Mucosa of rectum (tissue), 2 donors: ENCODE measurements at regions not wholly inside any gene's neighbourhood (a gene's known extent, or its start where the extent isn't known, plus 50 kb on each side); places are given as distances from the start of the nearest gene placed in this dataset.
"Not testable (repeated sequence)": the region's sequence is repeated elsewhere in the genome, so short reads cannot be mapped to it uniquely, and the experiment has no call there.

Experiments
- H3K27ac ChIP-seq, 2 donors: one replicate each; pipeline ENCODE4 v1.7.0; 2013; ENCODE audit warnings: inconsistent platforms in 2 of 2, low read depth in 2 of 2, low read length in 2 of 2
- H3K27me3 ChIP-seq, 2 donors: one replicate each; pipeline ENCODE4 v1.7.0; 2013; ENCODE audit warnings: low read length in 2 of 2; ENCODE audit not compliant: control insufficient read depth in 2 of 2, insufficient read depth in 2 of 2
- H3K36me3 ChIP-seq, 2 donors: one replicate each; pipeline ENCODE4 v1.7.0; 2013; ENCODE audit warnings: low read length in 2 of 2; ENCODE audit not compliant: control insufficient read depth in 2 of 2, insufficient read depth in 2 of 2
- H3K4me1 ChIP-seq, 2 donors: one replicate each; pipeline ENCODE4 v1.7.0; 2013; ENCODE audit warnings: low read length in 2 of 2, mild to moderate bottlenecking in 1 of 2; ENCODE audit not compliant: control insufficient read depth in 2 of 2, insufficient read depth in 2 of 2
- H3K4me3 ChIP-seq, 2 donors: one replicate each; pipeline ENCODE4 v1.7.0; 2013; ENCODE audit warnings: low read length in 2 of 2
- H3K9ac ChIP-seq, 2 donors: one replicate each; pipeline ENCODE4 v1.7.0; 2013; ENCODE audit warnings: low read length in 2 of 2, low read depth in 1 of 2, mild to moderate bottlenecking in 1 of 2
- H3K9me3 ChIP-seq, 2 donors: one replicate each; pipeline ENCODE4 v1.7.0; 2013; ENCODE audit warnings: low read length in 2 of 2; ENCODE audit not compliant: control insufficient read depth in 2 of 2
- donor health status: healthy.
- donor health status: Normal muscosa, but diverticular disease.

DNA sequence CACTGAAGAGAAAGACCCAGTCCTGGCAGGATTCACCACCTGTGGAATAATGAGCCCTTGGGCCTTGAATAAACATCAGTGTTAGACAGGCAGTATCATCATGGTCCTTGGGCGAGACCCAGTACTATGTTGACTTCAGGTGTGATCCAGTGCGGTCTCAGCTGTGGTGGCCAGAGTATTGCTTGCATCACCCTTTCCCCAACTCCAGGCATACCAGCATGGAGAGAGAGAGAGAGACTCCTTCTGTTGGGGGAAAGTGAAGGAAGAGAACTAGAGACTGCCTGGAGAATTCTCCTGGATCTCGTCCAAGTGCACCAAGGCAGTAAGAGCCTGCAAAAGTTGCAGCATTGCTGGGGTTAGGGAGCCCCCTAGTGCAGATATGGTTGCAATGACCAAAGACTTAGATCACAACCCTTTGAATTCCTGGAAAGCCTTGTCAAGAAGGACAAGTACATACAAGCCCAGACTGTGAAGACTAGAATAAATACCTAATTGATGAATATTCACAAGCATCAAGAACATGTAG is 61.1 kb upstream of the VAMP7 start:
- Histone ChIP-seq H3K27ac (no peak overlapping the region), H3K27me3 (no peaks in the 10 kb centered on the region), H3K9ac (no peak overlapping the region), H3K4me1 (no peaks in the 10 kb centered on the region), H3K9me3 (no peaks in the 10 kb centered on the region), H3K4me3 (no peak overlapping the region), H3K36me3 (no peaks in the 10 kb centered on the region)

DNA sequence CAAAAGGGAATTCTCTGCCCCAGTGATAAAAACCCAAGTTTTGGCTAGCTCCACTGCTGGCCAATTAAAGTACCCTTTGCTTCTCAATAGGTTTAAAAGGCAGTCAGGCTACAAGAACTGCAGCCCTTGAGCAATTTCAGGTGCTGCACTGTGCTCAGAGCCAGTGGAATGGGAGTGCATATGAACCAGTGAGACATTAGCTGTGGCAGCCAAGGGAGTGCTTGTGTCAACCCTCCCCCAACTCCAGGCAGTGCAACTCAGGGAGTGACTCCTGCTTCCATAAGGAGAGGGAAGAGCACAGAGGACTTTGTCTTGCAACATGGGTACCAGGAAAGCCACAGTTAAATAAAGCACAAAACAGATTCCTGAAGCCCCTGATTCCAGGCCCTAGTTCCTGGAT is 61.6 kb upstream of the VAMP7 start:
- no peaks in the 10 kb centered on the region for H3K4me1 ChIP-seq
- no peak overlapping the region for H3K4me3 ChIP-seq
- H3K9ac ChIP-seq = no peak overlapping the region
- no peaks in the 10 kb centered on the region for H3K9me3 ChIP-seq
- H3K27ac ChIP-seq = no peak overlapping the region
- H3K27me3 ChIP-seq = no peaks in the 10 kb centered on the region
- no peaks in the 10 kb centered on the region for H3K36me3 ChIP-seq

GRCh38 chrX:155814391-155814790 is 66.8 kb upstream of the VAMP7 start:
- H3K9ac ChIP-seq, H3K27me3 ChIP-seq, H3K36me3 ChIP-seq, H3K4me3 ChIP-seq, H3K9me3 ChIP-seq, H3K27ac ChIP-seq, H3K4me1 ChIP-seq: not testable (repeated sequence)

- no peaks in the 10 kb centered on the region for H3K36me3 ChIP-seq
- H3K27me3 ChIP-seq = no peaks in the 10 kb centered on the region
- no peaks in the 10 kb centered on the region for H3K4me1 ChIP-seq
- H3K4me3 ChIP-seq = no peak overlapping the region
- H3K9me3 ChIP-seq = no peaks in the 10 kb centered on the region
- H3K27ac ChIP-seq = no peak overlapping the region
- H3K9ac ChIP-seq = no peak overlapping the region
Measured at GRCh38 chrX:155779831-155780230, 101.3 kb upstream of the VAMP7 start.

DNA sequence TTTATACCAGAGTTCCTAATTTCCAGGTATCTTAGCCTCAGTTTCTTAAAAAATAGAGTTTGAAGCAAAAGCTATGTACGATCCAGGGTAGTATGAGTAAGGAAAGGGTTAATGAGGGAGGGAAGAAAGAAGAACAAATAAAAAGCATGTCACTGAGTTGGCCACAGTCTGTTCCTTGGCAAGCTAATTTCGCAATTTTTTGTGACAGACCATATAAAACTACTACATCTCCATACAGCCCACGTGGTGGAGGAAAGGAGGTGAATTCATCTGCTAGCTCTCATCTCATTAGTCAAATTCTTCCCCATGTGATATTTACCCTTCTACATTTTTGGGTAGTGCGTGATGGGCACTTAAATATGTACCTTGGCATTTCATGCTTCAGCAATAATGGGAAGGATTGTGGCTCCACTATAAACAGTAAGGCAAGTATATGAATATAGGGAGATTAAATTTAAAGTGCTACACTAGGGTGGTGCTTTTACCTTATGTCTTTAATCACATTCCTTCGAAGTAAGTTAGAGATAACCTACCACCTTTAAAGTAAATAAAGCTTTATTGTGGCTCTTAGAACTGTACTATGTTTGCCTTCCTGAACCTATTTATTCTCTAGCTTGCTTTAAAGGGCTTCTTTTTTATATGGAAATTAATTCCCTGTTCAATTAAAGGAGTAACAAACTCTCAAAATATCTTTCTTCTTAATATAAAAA is 102.1 kb upstream of the VAMP7 start:
- H3K9me3 ChIP-seq = no peaks in the 10 kb centered on the region
- H3K9ac ChIP-seq = no peak overlapping the region
- H3K36me3 ChIP-seq = no peaks in the 10 kb centered on the region
- no peak overlapping the region for H3K4me3 ChIP-seq
- H3K4me1 ChIP-seq = no peaks in the 10 kb centered on the region
- H3K27ac ChIP-seq = no peak overlapping the region
- H3K27me3 ChIP-seq = no peaks in the 10 kb centered on the region

DNA sequence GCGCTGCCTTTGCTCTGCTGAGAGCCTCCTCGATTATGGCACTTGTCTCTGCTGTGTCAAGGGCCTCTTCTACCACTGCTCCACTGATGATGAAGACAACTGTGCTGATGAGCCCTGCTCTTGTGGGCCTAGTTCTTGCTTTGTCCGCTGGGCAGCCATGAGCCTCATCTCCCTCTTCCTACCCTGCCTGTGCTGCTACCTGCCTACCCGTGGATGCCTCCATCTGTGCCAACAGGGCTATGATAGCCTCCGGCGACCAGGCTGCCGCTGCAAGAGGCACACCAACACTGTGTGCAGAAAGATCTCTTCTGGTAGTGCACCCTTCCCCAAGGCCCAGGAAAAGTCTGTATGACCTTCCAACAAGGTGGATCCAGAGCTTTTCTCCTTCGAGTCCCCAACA is 106.8 kb upstream of the VAMP7 start:
- no peaks in the 10 kb centered on the region for H3K4me1 ChIP-seq
- no peaks in the 10 kb centered on the region for H3K9me3 ChIP-seq
- H3K27ac ChIP-seq = no peak overlapping the region
- H3K4me3 ChIP-seq = no peak overlapping the region
- no peaks in the 10 kb centered on the region for H3K36me3 ChIP-seq
- H3K27me3 ChIP-seq = no peaks in the 10 kb centered on the region
- no peak overlapping the region for H3K9ac ChIP-seq

DNA sequence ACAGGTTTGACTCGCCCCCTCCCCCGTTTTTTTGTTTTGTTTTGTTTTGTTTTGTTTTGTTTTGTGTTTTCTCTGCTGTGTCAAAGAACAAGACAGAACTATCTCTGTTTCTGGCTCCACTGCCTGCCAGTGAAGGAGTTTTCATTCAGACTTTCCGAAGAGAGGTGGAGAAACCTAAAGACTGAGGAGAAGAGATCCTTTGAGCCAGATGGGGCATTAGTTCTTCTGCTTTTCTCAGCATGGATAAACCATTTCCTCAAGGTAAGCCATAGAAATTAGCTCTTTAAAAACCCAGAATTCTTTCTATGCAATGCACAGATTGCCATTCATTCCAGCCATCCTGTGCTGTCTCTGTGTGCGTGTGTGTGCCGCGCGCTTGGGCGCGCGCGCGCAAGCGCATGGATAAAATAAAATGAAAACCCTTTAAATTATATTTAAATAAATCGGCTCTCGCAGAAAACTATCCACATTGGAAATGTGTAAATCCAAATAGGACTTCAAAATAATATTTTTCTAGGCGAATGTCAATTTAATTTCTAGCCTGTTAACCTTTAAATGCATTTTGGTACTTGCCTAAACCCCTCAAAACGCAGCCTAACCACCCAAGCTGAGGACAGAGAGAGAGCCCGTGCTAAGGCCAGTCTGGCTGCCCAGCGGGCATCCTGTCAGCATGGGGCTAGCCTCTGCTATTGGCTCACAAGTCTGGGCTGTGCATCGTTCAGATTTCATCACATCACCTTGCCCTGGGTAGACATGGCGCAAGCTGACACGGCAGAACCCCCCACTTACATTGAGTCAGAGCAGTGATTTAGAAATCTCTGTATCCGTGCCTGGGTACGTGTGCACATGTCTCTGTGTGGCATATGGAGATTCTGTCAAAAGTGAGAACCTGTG is 113.0 kb upstream of the VAMP7 start:
- Histone ChIP-seq H3K4me1 (no peaks in the 10 kb centered on the region), H3K27me3 (no peaks in the 10 kb centered on the region), H3K9ac (no peak overlapping the region), H3K4me3 (peak overlapping the region; percentile 58 to 73), H3K9me3 (no peaks in the 10 kb centered on the region), H3K27ac (no peak overlapping the region), H3K36me3 (no peaks in the 10 kb centered on the region)

- no peaks in the 10 kb centered on the region for H3K4me1 ChIP-seq
- peak overlapping the region; percentile 58 to 61 for H3K27ac ChIP-seq
- no peaks in the 10 kb centered on the region for H3K36me3 ChIP-seq
- H3K4me3 ChIP-seq = peak overlapping the region; percentile 58 to 73
- H3K9me3 ChIP-seq = no peaks in the 10 kb centered on the region
- H3K9ac ChIP-seq = peak overlapping the region; percentile 36 to 39
- H3K27me3 ChIP-seq = no peaks in the 10 kb centered on the region
Measured at GRCh38 chrX:155767051-155767875, 113.9 kb upstream of the VAMP7 start.

DNA sequence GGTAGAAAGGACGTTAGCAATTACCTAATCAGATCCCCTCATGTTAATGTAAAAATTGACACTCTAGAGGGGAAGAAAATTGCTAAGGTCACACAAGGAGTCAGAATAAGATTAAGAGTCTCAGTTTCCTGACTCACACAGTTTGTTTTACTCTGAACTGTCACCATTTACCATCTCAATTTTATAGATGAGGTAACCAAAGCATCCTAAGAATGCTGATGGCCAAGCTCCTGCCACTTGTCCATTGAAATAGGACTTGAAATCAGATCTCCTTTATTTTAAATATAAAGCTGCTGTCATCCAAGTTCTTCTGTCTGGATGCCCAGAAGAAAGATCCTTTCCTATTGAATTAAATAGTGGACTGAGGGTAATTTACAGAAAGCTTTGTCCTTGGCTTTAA is 114.8 kb upstream of the VAMP7 start:
- no peaks in the 10 kb centered on the region for H3K4me1 ChIP-seq
- H3K9ac ChIP-seq = no peak overlapping the region
- H3K27me3 ChIP-seq = no peaks in the 10 kb centered on the region
- H3K36me3 ChIP-seq = no peaks in the 10 kb centered on the region
- no peak overlapping the region for H3K27ac ChIP-seq
- H3K4me3 ChIP-seq = peak overlapping the region in 1 of 2 donors; percentile 73
- no peaks in the 10 kb centered on the region for H3K9me3 ChIP-seq
